ENCODE measurements at regions not wholly inside any gene's neighbourhood (a gene's known extent, or its start where the extent isn't known, plus 50 kb on each side); places are given as distances from the start of the nearest gene placed in this dataset.
A peak's percentile ranks its signal among the peaks of the same experiment; 100 is the strongest.

GRCh38 chr6:169990095-169991030 lies 238.9 kb downstream of the ERMARD start:
- Histone ChIP-seq H3K4me1 (ENCODE audit: insufficient read depth) (no peaks in the 10 kb centered on the region), H2AFZ (no peak overlapping the region), H3K4me2 (no peak overlapping the region), H3K4me3 (no peak overlapping the region), H3K36me3 (ENCODE audit: insufficient read depth) (no peaks in the 10 kb centered on the region), H3F3A (replicated peaks; ENCODE audit: low read depth) (no peaks in the 10 kb centered on the region), H3K27me3 (ENCODE audit: insufficient read depth) (no peaks in the 10 kb centered on the region), H4K20me1 (replicated peaks; ENCODE audit: insufficient read depth) (no peaks in the 10 kb centered on the region), H3K9me2 (ENCODE audit: insufficient read depth) (no peaks in the 10 kb centered on the region), H3K79me2 (replicated peaks; ENCODE audit: insufficient read depth) (no peaks in the 10 kb centered on the region), H3K27ac (ENCODE audit: low read depth) (no peak overlapping the region)
- no peaks in the 10 kb centered on the region for H3K36me3 Mint-ChIP-seq (ENCODE audit: low read depth)
- ATAC-seq = peak; percentile 37
- no peak for DNase-seq (ENCODE audit: low spot score)
- TF ChIP-seq, protein P1, sequence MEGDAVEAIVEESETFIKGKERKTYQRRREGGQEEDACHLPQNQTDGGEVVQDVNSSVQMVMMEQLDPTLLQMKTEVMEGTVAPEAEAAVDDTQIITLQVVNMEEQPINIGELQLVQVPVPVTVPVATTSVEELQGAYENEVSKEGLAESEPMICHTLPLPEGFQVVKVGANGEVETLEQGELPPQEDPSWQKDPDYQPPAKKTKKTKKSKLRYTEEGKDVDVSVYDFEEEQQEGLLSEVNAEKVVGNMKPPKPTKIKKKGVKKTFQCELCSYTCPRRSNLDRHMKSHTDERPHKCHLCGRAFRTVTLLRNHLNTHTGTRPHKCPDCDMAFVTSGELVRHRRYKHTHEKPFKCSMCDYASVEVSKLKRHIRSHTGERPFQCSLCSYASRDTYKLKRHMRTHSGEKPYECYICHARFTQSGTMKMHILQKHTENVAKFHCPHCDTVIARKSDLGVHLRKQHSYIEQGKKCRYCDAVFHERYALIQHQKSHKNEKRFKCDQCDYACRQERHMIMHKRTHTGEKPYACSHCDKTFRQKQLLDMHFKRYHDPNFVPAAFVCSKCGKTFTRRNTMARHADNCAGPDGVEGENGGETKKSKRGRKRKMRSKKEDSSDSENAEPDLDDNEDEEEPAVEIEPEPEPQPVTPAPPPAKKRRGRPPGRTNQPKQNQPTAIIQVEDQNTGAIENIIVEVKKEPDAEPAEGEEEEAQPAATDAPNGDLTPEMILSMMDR (conservative IDR thresholded peaks at IDR 0.05; ENCODE audit: low read depth in 2 of 2) = peak in 1 of 2 experiments; percentile 57; a peak in 2 of 4 replicates
- TF ChIP-seq, protein P2, sequence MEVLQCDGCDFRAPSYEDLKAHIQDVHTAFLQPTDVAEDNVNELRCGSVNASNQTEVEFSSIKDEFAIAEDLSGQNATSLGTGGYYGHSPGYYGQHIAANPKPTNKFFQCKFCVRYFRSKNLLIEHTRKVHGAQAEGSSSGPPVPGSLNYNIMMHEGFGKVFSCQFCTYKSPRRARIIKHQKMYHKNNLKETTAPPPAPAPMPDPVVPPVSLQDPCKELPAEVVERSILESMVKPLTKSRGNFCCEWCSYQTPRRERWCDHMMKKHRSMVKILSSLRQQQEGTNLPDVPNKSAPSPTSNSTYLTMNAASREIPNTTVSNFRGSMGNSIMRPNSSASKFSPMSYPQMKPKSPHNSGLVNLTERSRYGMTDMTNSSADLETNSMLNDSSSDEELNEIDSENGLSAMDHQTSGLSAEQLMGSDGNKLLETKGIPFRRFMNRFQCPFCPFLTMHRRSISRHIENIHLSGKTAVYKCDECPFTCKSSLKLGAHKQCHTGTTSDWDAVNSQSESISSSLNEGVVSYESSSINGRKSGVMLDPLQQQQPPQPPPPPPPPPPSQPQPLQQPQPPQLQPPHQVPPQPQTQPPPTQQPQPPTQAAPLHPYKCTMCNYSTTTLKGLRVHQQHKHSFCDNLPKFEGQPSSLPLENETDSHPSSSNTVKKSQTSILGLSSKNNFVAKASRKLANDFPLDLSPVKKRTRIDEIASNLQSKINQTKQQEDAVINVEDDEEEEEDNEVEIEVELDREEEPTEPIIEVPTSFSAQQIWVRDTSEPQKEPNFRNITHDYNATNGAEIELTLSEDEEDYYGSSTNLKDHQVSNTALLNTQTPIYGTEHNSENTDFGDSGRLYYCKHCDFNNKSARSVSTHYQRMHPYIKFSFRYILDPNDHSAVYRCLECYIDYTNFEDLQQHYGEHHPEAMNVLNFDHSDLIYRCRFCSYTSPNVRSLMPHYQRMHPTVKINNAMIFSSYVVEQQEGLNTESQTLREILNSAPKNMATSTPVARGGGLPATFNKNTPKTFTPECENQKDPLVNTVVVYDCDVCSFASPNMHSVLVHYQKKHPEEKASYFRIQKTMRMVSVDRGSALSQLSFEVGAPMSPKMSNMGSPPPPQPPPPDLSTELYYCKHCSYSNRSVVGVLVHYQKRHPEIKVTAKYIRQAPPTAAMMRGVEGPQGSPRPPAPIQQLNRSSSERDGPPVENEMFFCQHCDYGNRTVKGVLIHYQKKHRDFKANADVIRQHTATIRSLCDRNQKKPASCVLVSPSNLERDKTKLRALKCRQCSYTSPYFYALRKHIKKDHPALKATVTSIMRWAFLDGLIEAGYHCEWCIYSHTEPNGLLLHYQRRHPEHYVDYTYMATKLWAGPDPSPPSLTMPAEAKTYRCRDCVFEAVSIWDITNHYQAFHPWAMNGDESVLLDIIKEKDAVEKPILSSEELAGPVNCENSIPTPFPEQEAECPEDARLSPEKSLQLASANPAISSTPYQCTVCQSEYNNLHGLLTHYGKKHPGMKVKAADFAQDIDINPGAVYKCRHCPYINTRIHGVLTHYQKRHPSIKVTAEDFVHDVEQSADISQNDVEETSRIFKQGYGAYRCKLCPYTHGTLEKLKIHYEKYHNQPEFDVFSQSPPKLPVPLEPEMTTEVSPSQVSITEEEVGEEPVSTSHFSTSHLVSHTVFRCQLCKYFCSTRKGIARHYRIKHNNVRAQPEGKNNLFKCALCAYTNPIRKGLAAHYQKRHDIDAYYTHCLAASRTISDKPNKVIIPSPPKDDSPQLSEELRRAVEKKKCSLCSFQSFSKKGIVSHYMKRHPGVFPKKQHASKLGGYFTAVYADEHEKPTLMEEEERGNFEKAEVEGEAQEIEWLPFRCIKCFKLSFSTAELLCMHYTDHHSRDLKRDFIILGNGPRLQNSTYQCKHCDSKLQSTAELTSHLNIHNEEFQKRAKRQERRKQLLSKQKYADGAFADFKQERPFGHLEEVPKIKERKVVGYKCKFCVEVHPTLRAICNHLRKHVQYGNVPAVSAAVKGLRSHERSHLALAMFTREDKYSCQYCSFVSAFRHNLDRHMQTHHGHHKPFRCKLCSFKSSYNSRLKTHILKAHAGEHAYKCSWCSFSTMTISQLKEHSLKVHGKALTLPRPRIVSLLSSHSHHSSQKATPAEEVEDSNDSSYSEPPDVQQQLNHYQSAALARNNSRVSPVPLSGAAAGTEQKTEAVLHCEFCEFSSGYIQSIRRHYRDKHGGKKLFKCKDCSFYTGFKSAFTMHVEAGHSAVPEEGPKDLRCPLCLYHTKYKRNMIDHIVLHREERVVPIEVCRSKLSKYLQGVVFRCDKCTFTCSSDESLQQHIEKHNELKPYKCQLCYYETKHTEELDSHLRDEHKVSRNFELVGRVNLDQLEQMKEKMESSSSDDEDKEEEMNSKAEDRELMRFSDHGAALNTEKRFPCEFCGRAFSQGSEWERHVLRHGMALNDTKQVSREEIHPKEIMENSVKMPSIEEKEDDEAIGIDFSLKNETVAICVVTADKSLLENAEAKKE (CRISPR knock-in tag; IDR thresholded peaks at IDR 0.05) = no peak
- TF ChIP-seq ZNF114 (CRISPR knock-in tag; IDR thresholded peaks at IDR 0.05) = no peak
- no peak overlapping the region for H3K4me3 Mint-ChIP-seq
- H3K27ac Mint-ChIP-seq = no peak overlapping the region
- H3K27me3 Mint-ChIP-seq (ENCODE audit: insufficient read depth, low read depth, poor library complexity) = peaks cover 8% of the 10 kb centered on the region
- H3K4me1 Mint-ChIP-seq = no peaks in the 10 kb centered on the region
- no peaks in the 10 kb centered on the region for H3K9me3 Mint-ChIP-seq

All from GM23338 (cell line).